Stimulated activated CD4-positive, alpha-beta T cell treated with anti-CD3 and anti-CD28 coated beads, Interleukin-2, amount 100 ng/mL, for 48 hours (primary cell): ENCODE measurements at regions not wholly inside any gene's neighbourhood (a gene's known extent, or its start where the extent isn't known, plus 50 kb on each side); places are given as distances from the start of the nearest gene placed in this dataset.
"Not testable (repeated sequence)": the region's sequence is repeated elsewhere in the genome, so short reads cannot be mapped to it uniquely, and the experiment has no call there.

ENCODE experiments used
- DNase-seq, 2 donors: peaks; one replicate each; pipeline ENCODE4 v3.0.0-alpha.2; 2020

DNA sequence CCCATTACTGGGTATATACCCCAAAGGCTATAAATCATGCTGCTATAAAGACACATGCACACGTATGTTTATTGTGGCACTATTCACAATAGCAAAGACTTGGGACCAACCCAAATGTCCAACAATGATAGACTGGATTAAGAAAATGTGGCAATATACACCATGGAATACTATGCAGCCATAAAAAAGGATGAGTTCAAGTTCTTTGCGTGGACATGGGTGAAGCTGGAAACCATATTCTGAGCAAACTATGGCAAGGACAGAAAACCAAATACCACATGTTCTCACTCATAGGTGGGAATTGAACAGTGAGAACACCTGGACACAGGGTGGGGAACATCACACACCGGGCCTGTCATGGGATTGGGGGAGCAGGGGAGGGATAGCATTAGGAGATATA lies 54.4 kb upstream of the MUCL1 start:
- not testable (repeated sequence) for DNase-seq

DNA sequence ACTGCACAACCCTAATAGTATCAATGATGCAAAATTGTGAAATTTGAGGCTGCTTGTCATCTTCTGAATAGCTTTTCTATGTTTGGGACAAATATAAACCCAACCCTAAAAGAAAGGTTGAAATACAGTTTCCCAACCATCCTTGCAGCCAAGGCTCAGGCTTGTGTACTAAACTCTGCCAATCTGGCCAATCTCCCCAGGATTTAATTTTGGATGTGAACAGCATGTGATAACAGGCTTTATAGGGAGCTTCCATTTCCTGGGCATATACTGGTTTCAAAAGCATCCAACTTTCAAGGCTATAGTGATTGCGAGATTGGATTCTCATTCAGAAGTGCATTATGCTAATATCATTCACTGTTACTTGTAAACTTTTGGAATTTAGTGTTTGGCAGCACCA lies 55.7 kb upstream of the MUCL1 start:
- no peak for DNase-seq

DNA sequence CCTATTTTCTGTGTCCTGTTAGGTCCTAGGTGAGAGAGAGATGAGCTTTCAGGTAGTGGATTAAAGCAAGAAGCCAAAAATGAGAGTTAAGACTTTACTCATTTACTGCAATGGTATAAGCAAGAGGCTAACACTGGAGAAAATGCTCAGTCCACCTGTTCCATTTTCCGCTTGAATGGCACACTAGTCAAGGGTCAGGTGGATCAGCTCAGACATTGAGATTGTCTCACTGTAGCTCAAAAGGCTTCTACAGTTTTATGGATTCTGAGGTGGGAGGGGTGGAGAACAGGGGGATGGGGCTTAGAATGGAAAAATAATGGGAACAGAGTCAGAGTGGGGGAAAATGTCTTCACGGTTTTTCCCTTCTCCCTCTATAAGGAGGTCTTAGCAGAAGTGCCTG lies 57.3 kb upstream of the MUCL1 start:
- DNase-seq: no peak

DNA sequence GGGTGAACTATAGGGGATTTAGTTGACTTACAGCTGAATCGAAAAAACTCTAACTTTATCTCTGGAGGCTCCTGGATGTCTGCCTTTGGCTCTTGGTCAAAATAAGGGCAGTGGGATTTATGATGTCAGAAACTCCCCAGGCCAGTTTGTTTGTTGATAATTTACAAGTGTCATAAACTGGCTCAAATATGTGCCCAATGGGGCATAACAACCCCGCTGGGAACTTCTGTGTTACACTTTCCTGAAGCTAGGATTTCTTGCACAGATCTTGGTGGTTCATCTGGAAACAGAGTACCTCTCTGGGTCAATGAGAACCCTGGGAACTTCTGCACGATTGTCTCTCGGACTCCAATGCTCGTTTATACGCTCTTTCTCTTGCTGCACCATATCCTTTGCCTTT lies 58.7 kb upstream of the MUCL1 start:
- DNase-seq: no peak

DNA sequence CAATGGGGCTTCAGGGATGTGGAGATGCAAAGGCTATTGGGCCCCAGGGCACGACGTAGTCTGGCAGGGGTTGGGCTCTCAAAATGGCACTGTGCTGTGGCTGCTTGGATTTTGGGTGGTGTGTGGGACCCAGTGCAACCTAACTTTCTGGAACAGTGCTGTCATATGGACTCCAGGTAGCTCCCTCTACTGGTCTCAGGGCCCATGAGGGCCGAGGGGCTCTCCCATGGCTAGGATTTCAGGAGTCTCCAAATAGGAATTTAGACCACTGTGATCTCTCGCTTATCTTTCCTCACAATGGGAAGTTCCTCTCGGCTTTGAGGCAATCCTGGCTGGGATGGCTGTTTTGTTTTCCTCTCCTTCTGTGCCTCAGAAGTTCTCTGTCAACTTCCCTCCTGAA lies 68.2 kb upstream of the MUCL1 start:
- DNase-seq: no peak

DNA sequence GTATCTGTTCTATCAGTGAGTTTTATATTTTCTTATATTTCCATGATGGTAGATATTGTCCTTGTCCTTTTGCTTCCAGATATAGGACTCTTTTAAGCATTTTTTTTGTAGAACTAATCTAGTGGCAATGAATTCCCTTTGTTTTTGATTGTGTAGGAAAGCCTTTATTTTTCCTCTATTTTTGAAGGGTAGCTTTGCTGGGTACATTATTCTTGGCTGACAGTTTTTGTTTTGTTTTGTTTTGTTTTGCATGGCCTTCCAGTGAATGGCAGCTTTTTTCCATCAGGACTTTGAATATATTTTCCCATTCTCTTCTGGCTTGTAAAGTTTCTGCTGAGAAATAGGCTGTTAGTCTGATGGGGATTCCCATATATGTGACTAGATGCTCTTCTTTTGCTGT lies 70.2 kb upstream of the MUCL1 start:
- DNase-seq: no peak

DNA sequence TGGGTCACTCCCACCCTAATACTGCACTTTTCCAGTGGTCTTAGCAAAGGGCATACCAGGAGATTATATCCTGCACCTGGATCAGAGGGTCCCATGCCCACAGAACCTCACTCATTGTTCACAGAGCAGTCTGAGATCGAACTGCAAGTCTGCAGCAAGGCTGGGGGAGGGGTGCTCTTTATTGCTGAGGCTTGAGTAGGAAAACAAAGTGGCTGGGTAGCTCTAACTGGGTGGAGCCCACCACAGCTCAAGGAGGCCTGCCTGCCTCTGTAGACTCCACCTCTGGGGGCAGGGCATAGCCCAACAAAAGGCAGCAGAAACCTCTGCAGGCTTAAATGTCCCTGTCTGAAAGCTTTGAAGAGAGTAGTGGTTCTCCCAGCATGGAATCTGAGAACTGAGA lies 77.3 kb upstream of the MUCL1 start:
- DNase-seq: not testable (repeated sequence)

DNA sequence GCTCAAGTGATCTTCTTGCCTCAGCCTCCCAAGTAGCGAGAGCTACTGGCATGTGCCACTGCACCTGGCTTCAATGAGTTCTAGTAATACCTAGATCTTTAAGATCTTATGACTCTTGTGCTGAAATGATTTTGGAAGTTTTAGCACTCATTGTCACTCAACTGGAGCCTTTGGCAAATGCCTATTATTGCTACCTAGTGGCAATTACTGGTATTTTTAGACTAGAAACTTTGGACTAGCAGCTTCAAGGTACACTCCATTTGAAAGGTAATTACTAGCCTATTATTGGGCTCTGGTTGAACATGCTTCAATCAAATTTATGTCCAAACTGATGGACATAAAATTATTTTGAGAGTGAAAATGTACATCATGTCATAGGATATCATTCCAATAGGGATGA lies 80.7 kb upstream of the MUCL1 start:
- DNase-seq: no peak

DNA sequence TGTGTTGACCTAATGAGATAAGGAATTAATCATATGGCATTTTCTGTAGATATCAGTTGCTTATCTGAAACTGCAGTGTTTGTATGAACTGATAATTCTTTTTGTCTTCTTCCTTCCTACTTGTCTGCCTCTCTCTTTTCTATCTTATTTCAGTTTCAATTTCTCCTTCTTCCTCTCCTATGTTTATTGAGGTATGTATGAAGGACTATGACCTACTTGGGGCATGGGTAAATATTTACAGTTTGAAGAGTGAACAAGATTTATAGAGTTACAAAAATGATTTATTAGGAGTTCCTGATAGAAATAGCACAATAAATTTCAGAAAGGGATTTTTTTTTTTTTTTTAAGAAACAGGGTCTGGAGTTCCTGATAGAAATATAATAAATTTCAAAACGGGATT lies 88.7 kb upstream of the MUCL1 start:
- no peak for DNase-seq

DNA sequence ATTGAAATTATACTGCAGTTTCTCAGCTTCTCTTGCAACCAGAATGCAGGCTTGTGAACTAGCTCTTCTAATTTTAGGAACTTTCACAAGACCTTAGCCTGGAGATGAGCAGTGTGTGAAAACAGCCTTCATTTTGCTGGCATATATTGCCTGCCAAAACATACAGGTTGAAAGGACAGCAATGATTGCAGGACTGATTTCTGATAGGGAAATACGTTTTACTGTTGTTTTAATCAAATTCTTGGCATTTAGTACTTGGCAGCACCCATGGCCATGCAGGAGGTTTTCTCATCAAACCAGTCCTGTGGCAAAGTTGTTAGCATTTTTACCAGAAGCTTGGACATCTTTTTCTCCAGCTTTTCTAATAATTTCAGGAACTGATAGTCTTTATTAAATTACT lies 91.9 kb upstream of the MUCL1 start:
- no peak for DNase-seq

DNA sequence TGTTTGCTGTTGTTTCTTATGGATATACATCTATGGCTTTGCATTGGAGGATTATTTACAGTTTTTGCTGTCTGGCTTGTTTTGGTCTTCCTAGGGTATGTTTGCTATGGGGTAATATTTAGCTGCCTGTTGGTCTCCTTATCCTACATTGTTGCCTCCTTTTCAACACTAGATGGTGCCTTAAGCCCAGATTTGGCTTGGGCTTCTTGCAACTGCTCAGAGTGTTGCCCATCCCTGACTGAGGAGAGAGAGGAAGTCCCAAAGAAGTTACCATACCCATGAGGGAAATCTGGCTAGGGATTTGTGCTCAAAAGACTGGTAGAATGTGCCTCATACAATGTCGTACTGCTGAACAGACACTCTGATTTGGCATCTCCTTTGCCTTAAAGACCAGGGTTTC lies 94.6 kb upstream of the MUCL1 start:
- no peak for DNase-seq

DNA sequence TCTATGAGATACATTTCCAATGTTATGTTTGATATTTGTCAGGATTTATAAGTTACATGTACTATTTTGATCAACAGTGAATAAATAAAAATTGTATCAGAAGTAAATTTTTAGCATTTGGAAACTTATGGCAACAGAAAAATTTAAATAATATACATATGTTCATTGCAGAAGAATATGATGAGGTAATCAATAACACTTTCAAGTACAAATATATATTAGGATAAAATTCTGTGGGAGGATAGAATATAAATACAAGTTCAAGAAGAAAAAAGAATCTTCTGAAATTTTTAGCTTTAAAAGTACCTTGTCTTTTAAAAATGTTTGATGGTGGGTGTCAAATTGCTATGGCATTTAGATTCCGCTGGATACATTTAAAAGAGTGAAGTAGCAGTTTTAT lies 102.8 kb upstream of the MUCL1 start:
- DNase-seq: no peak

DNA sequence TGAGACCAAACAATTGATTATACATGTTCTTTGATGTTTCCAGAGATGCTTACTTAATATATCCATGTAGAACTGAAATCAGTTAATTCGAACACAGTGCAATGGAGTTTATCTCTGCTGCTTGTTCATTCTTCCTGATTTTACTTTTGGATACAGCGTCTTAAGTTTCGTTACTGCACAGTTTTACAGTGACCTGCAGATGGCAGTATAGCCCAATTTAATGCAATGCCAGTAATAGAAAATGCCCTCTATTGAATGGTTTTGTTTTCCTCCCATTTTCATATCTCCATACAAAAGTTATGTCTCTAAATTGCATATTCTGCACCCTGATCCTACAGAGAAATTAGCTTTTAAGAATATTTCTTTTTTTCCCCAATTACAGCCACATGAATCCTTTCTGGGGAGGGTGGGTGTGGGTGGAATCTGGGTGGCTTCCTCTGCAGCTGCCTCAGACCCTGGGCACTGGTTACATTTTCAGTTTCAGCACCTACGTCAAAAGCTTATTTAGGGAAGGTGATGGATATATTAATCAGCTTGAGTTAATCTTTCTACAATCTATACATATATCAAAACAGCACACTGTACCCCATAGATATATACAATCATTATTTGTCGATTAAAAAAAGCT lies 101.1 kb upstream of the DCD start:
- DNase-seq: peak; percentile 27 to 28

DNA sequence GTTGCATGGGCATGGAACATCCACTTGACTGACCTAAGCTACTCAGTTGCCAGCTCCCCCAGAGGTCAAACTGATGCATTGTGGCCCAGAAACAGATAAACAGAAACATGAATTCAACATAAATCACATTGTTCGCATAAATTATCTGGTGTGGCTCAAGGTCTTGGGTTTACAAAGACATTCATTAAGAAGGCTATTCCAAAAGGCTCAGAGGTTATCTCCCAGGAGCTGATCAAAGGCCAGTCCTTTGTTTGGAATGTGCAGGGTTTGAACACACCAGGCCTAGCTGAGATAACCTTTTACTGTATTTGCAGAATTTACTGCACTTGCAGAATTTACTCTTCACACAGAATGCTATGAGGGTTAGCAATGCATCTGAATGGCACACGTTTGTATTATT lies 96.4 kb upstream of the DCD start:
- DNase-seq: no peak

DNA sequence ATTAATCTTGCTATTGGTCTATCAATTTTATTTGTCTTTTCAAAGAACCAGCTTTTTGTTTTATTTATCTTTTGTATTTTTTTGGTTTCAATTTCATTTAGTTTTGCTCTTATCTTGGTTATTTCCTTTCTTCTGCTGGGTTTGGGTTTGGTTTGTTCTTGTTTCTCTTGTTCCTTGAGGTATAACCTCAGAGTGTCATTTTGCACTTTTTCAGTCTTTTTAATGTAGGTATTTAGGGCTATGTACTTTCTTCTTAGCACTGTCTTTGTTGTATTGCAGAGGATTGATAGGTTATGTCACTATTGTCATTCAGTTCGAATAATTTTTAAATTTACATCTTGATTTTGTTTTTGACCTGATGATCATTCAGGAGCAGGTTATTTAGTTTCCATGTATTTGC lies 92.7 kb upstream of the DCD start:
- no peak for DNase-seq

DNA sequence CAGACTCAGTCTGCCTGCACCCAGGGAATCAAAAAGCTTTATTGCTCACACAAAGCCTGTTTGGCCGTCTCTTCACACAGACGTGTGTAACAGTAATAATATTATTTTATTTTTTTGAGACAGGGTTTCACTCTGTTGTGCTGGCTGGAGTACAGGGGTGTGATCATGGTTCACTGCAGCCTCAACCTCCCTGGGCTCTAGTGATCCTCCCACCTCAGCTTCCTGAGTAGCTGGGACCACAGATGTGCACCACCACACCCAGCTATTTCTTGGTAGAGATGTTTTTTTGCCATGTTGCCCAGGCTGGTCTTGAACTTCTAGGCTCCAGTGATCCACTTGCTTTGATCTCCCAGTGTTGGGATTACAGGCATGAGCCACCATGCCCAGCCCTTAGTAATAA lies 88.4 kb upstream of the DCD start:
- DNase-seq: no peak

DNA sequence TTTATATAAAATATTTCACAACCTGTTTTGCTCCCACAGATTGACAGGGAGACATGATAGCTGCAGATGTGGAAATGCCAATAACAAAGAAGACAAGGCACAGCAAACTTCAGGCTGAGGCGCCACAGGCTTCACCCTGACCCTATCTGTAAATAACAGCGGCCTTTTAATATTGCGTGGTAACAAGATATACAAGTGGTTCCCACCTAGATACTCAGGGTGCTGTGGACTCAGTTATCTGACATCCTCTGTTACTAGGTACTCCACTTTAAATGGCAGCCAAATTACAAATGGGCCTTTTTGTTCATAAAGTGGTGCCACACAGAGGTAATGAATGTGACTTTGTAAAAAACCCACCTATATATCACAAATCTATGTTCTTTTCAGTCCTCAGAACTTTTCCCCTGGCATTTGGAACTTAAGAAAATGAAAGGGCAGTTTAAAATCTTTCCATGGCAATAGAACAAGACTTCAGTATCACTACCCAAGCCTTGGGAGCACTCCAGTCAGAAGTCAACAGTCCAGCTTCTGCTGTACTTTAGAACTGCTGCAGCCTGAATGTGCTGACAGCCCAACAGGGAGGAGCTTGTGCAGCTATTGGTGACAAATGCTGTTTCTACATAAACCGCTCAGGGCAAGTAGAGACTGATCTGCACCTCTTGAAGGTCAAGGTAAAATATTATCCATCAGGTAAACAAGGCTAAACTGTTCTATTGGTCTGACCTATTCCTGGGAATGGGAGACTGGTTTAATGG lies 86.2 kb upstream of the DCD start:
- DNase-seq: no peak

DNA sequence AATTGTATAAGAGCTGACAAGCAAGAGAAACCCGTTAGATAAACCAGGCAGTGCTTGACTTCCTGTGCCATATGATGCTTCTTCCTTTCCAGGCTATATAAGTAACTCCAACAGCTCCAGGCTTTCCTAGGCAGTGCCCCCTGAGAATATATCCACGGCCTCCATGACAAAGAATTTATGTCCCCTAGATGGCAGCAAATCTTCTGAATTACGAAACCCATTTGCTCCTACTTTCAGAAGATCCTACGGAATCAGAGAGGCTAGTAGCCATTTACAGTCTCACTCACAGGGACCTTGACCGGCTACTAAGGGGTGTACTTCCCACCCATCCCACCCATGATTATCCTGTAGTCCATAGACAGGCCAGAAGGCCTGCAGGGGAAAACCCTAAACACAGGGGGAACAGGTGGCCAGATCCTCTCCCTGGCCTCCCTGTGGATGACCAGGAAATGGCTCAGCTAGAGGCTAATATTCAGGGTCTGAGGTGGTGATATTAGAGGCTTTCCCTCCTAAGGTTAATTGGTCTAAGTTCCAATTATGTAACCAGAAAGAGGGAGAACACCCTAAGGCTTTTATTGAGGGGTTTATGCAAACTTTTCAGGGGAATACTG lies 77.2 kb upstream of the DCD start:
- no peak for DNase-seq

DNA sequence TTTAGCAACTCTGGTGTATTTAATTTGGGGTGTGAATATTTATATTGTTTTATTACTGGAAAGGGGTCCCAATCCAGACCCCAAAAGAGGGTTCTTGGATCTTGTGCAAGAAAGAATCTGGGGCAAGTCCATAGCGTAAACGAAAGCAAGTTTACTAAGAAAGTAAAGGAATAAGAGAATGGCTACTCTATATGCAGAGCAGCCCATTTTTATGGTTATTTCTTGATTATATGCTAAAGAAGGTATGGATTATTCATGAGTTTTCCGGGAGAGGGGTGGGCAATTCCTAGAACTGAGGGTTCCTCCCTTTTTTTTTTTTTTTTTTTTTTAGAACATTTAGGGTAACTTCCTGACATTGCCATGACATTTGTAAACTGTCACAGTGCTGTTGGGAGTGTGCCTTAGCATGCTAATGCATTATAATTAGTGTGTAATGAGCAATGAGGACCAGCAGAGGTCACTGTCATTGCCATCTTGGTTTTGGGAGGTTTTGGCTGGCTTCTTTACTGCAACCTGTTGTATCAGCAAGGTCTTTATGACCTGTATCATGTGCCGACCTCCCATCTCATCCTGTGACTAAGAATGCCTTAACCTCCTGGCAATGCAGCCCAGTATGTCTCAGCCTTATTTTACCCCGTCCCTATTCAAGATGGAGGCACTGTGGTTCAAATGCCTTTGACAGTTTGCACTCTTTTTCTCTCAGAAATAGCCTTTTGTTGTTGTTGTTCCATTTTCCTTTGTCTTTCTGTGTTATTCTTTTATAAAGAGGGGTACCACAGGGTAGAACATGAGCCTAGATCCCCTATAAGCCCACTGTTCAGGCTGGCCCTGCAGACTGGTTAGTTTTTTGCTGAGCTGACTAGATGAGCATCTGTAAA lies 75.5 kb upstream of the DCD start:
- DNase-seq: peak; percentile 19 to 27

DNA sequence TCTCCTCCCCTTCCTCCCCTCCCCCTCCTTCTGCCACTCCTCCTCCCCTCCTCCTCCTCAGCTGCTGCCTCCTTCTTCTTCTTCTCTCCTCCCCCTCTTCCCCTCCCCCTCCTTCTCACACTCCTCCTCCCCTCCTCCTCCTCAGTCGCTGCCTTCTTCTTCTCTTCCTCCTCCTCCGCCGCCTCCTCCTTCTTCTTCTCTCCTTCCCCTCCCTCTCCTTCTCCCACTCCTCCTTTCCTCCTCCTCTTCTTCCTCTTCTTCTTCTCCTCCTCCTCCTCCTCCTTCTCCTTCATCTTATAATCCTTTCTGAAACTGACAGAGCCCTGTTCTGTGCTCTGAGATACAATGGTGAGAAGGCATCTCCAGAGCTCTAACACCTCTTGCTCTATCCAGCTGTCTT lies 73.1 kb upstream of the DCD start:
- DNase-seq: no peak

DNA sequence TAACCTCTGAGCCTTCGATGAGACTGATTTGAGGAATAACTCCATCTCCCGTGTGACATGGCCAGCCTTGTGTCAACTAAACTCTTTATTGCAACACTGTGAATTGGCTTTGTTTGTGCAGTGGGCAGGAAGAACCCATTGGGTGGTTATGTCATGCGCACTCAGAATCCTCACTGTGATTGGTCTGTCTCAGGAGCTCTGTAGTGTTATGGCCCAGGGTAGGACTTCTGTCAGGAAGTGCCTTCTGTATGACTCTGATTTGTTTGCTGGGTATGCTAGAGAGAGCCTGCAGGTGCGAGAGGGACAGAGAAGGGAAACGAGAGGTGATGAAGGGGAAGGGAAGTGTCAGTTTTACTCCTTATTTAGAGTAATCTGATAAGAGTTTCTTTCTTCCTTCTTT lies 71.5 kb upstream of the DCD start:
- DNase-seq: no peak

DNA sequence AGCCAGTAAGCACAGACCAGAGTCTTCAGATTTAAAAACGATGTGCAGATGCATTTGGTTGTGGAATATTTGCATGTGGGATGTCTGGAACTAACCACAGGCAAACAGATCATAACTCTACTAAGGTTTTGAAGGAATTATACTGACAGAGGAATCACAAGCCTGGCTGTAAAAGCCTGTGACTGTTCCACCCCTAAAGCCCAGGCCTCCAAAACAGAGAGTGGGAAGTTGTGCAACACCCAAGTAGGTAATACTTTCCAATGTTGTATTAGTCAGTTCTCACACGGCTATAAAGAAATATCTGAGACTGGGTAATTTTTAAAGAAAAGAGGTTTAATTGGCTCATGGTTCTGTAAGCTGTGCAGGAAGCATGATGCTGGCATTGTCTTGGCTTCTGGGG lies 68.1 kb upstream of the DCD start:
- DNase-seq: no peak

DNA sequence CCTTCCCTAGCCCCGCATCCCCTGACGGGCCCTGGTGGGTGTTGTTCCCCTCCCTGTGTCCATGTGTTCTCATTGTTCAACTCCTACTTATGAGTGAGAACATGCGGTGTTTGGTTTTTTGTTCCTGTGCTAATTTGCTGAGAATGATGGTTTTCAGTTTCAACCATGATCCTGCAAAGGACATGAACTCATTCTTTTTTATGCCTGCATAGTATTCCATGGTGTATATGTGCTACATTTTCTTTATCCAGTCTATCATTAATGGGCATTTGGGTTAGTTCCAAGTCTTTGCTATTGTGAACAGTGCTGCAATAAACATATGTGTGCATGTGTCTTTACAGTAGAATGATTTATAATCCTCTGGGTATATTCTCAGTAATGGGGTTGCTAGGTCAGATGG lies 65.7 kb upstream of the DCD start:
- not testable (repeated sequence) for DNase-seq

DNA sequence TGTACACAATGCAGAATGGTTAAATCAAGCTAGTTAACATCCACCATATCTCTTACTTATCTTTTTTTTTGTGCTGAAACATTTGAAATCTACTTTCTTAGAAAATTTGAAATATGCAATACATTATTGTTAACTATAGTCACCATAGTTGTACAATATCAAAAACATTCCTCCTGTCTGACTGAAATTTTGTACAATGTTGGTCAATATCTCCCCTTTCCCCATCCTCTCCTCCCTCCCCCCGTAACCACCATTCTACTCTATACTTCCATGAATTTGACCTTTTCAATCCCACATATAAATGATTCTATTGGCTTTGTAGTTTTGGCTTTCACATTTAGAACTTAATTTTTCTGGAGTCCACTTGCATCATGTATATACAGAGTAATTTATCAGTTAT lies 63.5 kb upstream of the DCD start:
- DNase-seq: no peak
